Activated T-helper 1 cell treated with anti-CD3 and anti-CD28 coated beads, Interleukin-12 subunit alpha, Interleukin-12 subunit beta, Interleukin-2, Interleukin-4 antibody, amounts not matched to agents 30 ng/mL and 10 ng/mL and 1 ng/mL, durations not matched to agents 14 hours and 24 hours and 36 hours (primary cell): ENCODE measurements at regions not wholly inside any gene's neighbourhood (a gene's known extent, or its start where the extent isn't known, plus 50 kb on each side); places are given as distances from the start of the nearest gene placed in this dataset.
"Not testable (repeated sequence)": the region's sequence is repeated elsewhere in the genome, so short reads cannot be mapped to it uniquely, and the experiment has no call there.

Experiments used
- DNase-seq: peaks from one replicate; pipeline ENCODE4 v3.0.0; 2021; ENCODE audit warnings: low spot score
- H3K27ac Mint-ChIP-seq: one replicate; pipeline ENCODE4 v1.8.0; 2021; ENCODE audit warnings: mild to moderate bottlenecking, mixed read lengths
- H3K27me3 Mint-ChIP-seq: one replicate; pipeline ENCODE4 v1.8.0; 2022; ENCODE audit warnings: mild to moderate bottlenecking, moderate library complexity, mixed read lengths; ENCODE audit not compliant: insufficient read depth
- H3K36me3 Mint-ChIP-seq: one replicate; pipeline ENCODE4 v1.8.0; 2021; ENCODE audit warnings: low read depth, mixed read lengths
- H3K4me1 Mint-ChIP-seq: one replicate; pipeline ENCODE4 v1.8.0; 2021; ENCODE audit warnings: low read depth, mixed read lengths
- H3K4me3 Mint-ChIP-seq: one replicate; pipeline ENCODE4 v1.8.0; 2021; ENCODE audit warnings: mild to moderate bottlenecking, moderate library complexity, mixed read lengths
- H3K9me3 Mint-ChIP-seq: one replicate; pipeline ENCODE4 v1.8.0; 2021; ENCODE audit warnings: mixed read lengths
- intact Hi-C: fragments of 100-400 bp; cut with micrococcal nuclease; formaldehyde crosslinking; loops from one replicate; pipeline ENCODE4 v1.15.1; 2024

DNA sequence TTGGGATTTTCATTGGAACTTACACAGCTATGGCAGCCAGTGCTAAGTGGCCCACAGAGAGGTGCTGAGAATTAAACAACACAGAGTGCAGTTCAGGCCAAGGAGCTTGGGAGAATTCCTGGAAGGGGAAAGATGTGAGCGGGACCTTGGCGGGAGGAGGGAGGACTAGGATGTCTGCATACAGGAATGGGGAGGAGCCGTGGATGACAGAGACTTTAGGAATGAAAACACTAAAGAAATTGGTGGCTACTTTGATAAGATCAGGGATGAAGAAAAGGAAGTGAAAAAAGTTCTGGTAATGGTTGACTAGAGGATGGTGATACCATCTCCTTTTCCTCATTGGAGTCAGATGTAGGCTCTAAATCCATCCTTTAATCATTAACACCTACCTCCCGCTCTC is 234.2 kb upstream of the FZD8 start:
- no peaks in the 10 kb centered on the region for H3K36me3 Mint-ChIP-seq
- intact Hi-C loops = no loop called here
- H3K27me3 Mint-ChIP-seq = no peaks in the 10 kb centered on the region

DNA sequence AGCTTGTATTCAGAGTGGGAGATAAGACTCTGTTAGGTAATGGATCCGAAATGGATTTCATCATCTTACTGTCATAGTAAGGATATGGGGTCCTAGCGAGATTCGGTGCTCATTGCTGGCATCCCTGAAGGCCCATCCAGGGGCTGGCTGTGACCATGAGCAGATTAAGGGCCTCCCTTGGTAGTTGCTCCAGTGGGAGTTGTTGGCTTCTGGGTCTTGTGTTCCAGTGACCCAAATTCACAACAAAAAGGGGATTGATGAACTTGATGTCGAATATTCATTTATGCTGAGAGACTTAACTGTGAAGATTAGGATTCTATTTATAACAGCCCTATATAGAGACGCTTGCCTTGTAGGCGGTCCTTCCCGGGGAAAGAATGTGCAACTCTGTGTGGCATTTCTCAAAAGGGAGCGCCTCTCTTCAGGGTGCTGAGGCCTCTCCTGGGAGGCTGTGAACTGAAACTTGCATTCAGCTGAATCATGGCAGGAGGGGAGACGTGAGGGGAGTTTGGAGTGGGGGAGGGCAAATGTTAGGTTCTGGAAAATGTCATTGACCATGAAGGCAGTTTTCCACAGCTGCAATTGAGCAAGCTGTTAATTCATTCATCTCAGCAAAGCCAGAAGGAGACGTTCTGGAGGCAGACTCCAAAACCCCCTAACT is 233.1 kb upstream of the FZD8 start:
- H3K9me3 Mint-ChIP-seq = peaks cover 3% of the 10 kb centered on the region
- H3K4me1 Mint-ChIP-seq = no peaks in the 10 kb centered on the region
- no peak overlapping the region for H3K27ac Mint-ChIP-seq
- no peaks in the 10 kb centered on the region for H3K36me3 Mint-ChIP-seq
- intact Hi-C loops = no loop called here
- DNase-seq = no peak
- no peak overlapping the region for H3K4me3 Mint-ChIP-seq
- H3K27me3 Mint-ChIP-seq = no peaks in the 10 kb centered on the region

More for the DNA sequence above, 234.2 kb upstream of the FZD8 start:
- DNase-seq = no peak
- Mint-ChIP-seq H3K4me3 (no peak overlapping the region), H3K4me1 (no peaks in the 10 kb centered on the region), H3K9me3 (peaks cover 3% of the 10 kb centered on the region), H3K27ac (no peak overlapping the region)

DNA sequence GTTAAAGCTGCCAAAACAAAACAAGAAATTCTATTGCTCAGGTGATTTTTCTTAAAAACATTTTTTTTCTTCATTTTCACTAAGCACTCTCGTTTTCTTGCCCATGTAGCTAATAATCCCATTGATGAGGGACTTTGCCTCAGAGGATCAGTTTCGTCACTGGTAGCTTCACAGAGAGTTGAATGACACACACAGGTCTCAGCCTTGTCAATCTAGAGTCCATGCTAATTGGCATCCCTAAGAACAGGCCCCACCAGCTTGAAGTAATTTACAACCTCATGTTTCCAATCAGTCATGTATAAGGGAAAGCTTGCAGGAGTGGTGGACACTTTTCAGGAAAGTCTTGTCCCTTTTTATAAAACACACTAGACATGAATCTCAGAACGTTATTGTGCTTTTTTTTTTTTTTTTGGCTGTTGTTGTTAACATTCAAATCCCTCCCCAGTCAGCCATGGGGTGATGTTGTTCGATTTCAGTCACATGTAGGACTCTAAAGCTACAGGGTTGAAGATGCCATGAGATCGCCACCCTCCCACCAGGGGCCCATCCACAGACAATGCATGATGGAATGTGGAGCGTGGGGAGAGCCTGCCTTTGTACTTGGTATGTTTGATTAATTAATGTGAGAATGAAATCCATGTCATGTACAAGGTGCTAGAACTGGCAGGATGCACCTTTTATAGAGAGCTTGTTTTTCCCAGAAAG is 232.4 kb upstream of the FZD8 start:
- no peak for DNase-seq
- Mint-ChIP-seq H3K36me3 (no peaks in the 10 kb centered on the region), H3K4me1 (no peaks in the 10 kb centered on the region), H3K4me3 (no peak overlapping the region), H3K9me3 (peaks cover 3% of the 10 kb centered on the region), H3K27ac (no peak overlapping the region), H3K27me3 (no peaks in the 10 kb centered on the region)
- intact Hi-C loops = no loop called here

DNA sequence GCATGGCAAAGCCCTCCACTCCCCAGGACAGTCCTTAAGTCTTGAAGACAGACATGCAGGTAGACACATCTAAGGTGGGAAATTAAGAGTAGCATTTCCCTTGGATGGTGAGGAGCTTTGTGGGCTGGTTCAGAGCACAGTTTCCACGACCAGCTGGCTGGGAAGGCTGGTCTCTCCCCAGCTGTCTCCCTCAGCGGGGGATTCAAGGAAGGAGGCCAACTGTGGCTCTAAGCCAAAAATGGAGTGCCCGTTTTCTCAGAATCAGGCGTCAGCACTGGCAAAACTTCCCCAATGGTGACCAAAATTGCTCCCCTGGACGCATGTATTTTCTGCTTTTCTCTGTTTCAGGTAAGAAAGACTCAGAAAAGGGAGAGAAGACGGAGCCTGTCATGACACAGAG is 230.6 kb upstream of the FZD8 start:
- no peak overlapping the region for H3K4me3 Mint-ChIP-seq
- intact Hi-C loops = no loop called here
- DNase-seq = no peak
- no peaks in the 10 kb centered on the region for H3K36me3 Mint-ChIP-seq
- H3K27me3 Mint-ChIP-seq = peaks cover 1% of the 10 kb centered on the region
- no peaks in the 10 kb centered on the region for H3K4me1 Mint-ChIP-seq
- H3K27ac Mint-ChIP-seq = no peak overlapping the region
- peaks cover 3% of the 10 kb centered on the region for H3K9me3 Mint-ChIP-seq

DNA sequence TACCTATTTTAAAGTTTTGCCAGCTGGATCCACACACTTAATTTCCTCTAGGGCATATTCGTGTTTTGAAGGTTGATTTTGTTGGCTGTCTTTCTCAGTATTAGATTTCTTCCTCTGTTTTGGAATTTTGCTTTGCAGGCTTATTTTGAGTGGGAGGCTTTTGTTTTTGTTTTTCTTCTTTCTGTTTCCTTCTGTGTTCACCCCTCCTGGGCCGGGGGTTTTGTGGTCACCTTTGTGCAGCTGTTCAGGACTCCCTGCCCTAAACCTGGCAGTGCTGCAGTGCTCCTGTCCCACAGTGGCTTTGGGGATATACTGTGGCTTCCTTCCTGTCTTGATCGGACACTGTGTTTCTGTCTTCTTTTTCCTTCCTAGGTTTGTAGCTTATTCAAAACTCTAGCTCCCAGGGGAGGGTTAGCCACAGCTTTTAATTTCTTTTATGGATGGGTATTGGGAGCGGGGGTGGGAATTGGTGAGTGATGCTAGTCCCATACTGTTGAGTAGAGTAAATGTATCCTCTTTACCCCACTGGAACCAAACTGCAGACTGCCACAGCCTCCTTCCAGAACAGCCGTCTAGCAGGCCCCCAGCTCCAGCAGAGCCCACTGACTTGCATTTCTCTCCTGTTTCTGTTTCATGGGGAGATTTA is 228.7 kb upstream of the FZD8 start:
- peaks cover 3% of the 10 kb centered on the region for H3K9me3 Mint-ChIP-seq
- no peaks in the 10 kb centered on the region for H3K36me3 Mint-ChIP-seq
- H3K27ac Mint-ChIP-seq = no peak overlapping the region
- intact Hi-C loops = no loop called here
- peaks cover 1% of the 10 kb centered on the region for H3K27me3 Mint-ChIP-seq
- DNase-seq = no peak
- H3K4me1 Mint-ChIP-seq = no peaks in the 10 kb centered on the region
- no peak overlapping the region for H3K4me3 Mint-ChIP-seq

DNA sequence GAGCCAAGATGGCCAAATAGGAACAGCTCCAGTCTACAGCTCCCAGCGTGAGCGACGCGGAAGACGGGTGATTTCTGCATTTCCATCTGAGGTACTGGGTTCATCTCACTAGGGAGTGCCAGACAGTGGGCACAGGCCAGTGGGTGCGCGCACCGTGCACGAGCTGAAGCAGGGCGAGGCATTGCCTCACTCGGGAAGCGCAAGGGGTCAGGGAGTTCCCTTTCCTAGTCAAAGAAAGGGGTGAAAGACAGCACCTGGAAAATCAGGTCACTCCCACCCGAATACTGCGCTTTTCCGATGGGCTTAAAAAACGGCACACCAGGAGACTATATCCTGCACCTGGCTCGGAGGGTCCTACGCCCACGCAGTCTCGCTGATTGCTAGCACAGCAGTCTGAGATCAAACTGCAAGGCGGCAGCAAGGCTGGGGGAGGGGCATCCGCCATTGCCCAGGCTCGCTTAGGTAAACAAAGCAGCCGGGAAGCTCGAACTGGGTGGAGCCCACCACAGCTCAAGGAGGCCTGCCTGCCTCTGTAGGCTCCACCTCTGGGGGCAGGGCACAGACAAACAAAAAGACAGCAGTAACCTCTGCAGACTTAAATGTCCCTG is 216.7 kb upstream of the FZD8 start:
- H3K4me3 Mint-ChIP-seq, H3K4me1 Mint-ChIP-seq, H3K36me3 Mint-ChIP-seq, H3K27ac Mint-ChIP-seq, DNase-seq, intact Hi-C loops, H3K27me3 Mint-ChIP-seq: not testable (repeated sequence)
- H3K9me3 Mint-ChIP-seq = peaks cover 19% of the 10 kb centered on the region

DNA sequence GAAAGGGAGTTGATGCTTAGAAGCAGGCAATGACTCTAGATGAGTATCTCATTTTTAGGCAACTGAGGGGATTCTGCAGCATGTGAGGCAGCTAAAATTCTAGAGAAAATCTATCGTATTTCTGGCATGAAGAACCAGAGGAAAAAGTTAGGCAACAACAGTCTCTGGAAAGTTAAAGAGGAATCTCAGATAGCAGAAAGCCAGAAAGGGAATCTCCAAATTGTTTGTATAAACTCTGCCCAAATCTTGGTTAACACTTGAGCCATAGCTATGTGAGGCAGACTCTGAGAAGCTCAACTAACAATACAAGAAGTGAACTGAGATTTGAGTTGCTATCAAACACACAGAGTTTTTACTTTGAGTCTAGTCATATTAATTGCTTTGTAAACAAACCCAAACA is 215.8 kb upstream of the FZD8 start:
- DNase-seq = no peak
- Mint-ChIP-seq H3K27me3 (no peaks in the 10 kb centered on the region), H3K27ac (no peak overlapping the region), H3K4me3 (no peak overlapping the region), H3K9me3 (peaks cover 19% of the 10 kb centered on the region), H3K36me3 (no peaks in the 10 kb centered on the region), H3K4me1 (no peaks in the 10 kb centered on the region)
- intact Hi-C loops = no loop called here

DNA sequence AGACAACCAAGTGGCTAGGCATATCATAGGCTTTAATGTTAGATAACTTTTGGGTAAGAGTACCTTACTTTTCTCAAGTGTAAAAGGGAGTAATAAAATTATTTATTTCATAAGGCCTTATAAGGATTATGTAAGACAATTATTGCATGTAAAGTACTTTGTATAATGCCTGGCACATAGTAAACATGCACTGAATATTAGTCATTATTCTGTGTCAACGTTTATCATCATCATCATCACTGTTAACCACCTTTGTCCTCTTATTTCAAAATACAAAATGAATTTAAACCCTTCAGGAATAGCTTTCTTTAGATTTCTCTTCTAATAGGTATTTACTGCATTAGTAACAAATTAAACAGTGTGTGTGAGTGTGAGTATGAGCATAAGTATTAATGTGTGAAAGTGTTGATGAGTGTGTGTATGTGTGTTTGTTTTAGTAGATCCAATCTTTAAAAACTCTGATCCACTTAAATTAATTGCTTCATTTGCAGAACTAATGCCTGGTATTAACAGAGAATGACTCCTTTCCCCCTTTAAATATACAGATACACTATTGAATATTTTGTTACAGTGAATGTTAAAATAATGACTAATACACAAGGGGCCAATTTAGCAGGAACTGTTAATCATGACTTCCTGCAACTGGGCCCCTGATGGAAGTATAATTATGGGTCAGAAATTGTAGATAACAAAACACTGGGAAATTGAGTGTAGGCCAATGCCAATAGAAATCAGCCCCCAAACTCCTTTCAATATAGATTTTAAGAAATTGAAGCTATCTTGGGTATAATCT is 213.3 kb upstream of the FZD8 start:
- intact Hi-C loops = no loop called here
- Mint-ChIP-seq H3K4me1 (no peaks in the 10 kb centered on the region), H3K27ac (no peak overlapping the region), H3K27me3 (no peaks in the 10 kb centered on the region), H3K9me3 (peaks cover 12% of the 10 kb centered on the region), H3K4me3 (no peak overlapping the region), H3K36me3 (no peaks in the 10 kb centered on the region)
- no peak for DNase-seq

DNA sequence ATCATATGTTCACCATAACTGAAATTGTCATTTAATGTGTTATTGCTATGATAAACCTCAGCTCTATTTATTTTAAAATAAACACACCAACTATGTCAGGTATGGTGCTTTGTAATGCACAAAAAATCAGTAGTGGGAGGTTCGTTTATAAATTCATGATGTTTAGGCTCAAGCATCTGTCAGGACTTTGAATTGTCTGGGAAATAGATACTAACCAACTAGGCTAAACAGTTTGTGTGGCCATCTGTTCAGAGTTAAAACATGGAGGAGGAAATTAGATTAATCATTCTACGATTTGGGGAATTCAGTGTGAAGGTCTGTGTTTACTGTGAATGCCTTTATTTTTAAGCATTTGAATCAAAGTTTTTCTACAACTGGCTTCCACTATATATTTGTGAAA is 212.6 kb upstream of the FZD8 start:
- Mint-ChIP-seq H3K4me3 (no peak overlapping the region), H3K27ac (no peak overlapping the region), H3K9me3 (peaks cover 12% of the 10 kb centered on the region), H3K36me3 (no peaks in the 10 kb centered on the region), H3K4me1 (no peaks in the 10 kb centered on the region), H3K27me3 (no peaks in the 10 kb centered on the region)
- intact Hi-C loops = no loop called here
- DNase-seq = no peak

DNA sequence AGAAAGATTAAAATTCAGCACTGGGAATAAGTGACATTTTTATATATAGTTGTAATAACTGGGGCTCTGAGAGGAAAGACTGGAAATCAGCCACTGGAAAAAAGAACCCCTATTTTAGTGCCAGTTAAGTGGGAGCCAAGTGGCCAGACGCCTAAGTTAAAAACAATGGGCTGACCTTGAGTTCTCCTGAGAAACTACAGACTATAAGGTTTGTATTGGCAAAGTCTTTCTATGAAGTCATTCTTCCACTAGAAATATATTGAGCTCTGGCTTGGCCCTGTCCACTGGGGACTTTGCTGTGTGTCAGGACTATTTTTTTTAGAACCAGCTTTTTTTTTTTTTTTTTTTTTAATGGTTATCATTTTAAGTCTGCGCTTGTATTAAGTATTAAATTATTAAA is 210.6 kb upstream of the FZD8 start:
- Mint-ChIP-seq H3K27ac (no peak overlapping the region), H3K4me1 (no peaks in the 10 kb centered on the region), H3K9me3 (peaks cover 4% of the 10 kb centered on the region), H3K27me3 (no peaks in the 10 kb centered on the region), H3K36me3 (no peaks in the 10 kb centered on the region), H3K4me3 (no peak overlapping the region)
- intact Hi-C loops = no loop called here
- DNase-seq = no peak

DNA sequence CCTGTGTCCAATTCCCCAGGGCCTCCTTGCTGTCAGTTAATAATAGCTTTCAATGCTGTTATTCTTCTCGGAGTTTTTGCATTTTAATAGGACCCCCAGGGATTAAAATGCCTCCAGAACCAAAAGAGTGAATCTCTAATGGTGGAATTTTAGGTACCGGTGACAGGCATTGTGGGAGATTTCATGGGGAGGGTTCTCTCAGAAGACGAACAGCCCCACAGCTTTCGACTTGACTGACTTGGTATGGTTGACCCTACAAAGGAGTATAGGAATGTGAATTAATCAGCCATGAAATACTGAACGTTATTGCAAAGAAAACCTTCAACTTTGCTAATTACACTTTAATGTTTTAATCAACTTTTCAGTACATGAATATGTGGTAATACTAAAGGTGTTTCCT is 206.3 kb upstream of the FZD8 start:
- H3K4me3 Mint-ChIP-seq = no peak overlapping the region
- no peaks in the 10 kb centered on the region for H3K36me3 Mint-ChIP-seq
- no peak for DNase-seq
- H3K9me3 Mint-ChIP-seq = no peaks in the 10 kb centered on the region
- intact Hi-C loops = no loop called here
- H3K4me1 Mint-ChIP-seq = no peaks in the 10 kb centered on the region
- no peak overlapping the region for H3K27ac Mint-ChIP-seq
- H3K27me3 Mint-ChIP-seq = no peaks in the 10 kb centered on the region

DNA sequence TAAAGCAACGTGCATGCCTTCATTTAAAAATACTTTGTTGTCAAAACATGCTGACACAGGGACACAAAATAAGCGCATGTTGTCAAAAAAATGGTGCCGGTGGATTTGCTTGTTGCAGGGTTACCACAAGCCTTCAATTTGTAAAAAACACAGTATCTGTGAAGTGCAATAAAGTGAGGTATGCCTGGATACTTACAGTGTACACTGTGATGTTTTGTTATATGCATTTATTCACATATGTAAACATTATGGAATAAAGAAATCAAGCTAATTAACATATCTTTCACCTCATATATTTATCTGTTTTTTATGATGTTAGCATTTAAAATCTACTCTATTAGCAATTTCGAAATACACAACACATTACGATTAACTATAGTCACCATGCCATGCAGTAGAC is 202.6 kb upstream of the FZD8 start:
- intact Hi-C loops = no loop called here
- DNase-seq = no peak
- Mint-ChIP-seq H3K4me3 (no peak overlapping the region), H3K9me3 (peaks cover 4% of the 10 kb centered on the region), H3K27ac (no peak overlapping the region), H3K27me3 (no peaks in the 10 kb centered on the region), H3K4me1 (no peaks in the 10 kb centered on the region), H3K36me3 (no peaks in the 10 kb centered on the region)
